Thymus (tissue), 11 donors: ENCODE measurements at regions not wholly inside any gene's neighbourhood (a gene's known extent, or its start where the extent isn't known, plus 50 kb on each side); places are given as distances from the start of the nearest gene placed in this dataset.

Experiments used
- DNase-seq, 9 donors: peaks; one replicate each; pipeline ENCODE4 v3.0.0-alpha.2; 2013; ENCODE audit warnings: low spot score in 9 of 9, low read depth in 6 of 9, missing footprints in 1 of 9
- H3K27ac ChIP-seq, 2 donors: one replicate each; pipeline ENCODE4 v1.5.1; 2013; ENCODE audit warnings: control low read depth in 1 of 2, low read depth in 1 of 2, low read length in 1 of 2, mild to moderate bottlenecking in 1 of 2, moderate library complexity in 1 of 2
- H3K27me3 ChIP-seq, 2 donors: one replicate each; pipeline ENCODE4 v1.5.1; 2013; ENCODE audit warnings: low read length in 1 of 2; ENCODE audit not compliant: control insufficient read depth in 2 of 2, insufficient read depth in 1 of 2
- H3K36me3 ChIP-seq, 2 donors: one replicate each; pipeline ENCODE4 v1.5.1; 2013; ENCODE audit warnings: low read length in 1 of 2, mild to moderate bottlenecking in 1 of 2, moderate library complexity in 1 of 2; ENCODE audit not compliant: control insufficient read depth in 2 of 2, insufficient read depth in 2 of 2
- H3K4me1 ChIP-seq, 2 donors: one replicate each; pipeline ENCODE4 v1.5.1; 2013; ENCODE audit warnings: low read length in 2 of 2; ENCODE audit not compliant: control insufficient read depth in 2 of 2, insufficient read depth in 2 of 2
- H3K4me3 ChIP-seq, 2 donors: one replicate each; pipeline ENCODE4 v1.5.1; 2013; ENCODE audit warnings: low read length in 2 of 2, control low read depth in 1 of 2, mild to moderate bottlenecking in 1 of 2
- H3K9me3 ChIP-seq, 2 donors: one replicate each; pipeline ENCODE4 v1.5.1; 2013; ENCODE audit warnings: low read length in 1 of 2, mild to moderate bottlenecking in 1 of 2; ENCODE audit not compliant: control insufficient read depth in 2 of 2, insufficient read depth in 1 of 2
- WGBS: extraction: QIAGEN DNeasy Blood & Tissue Kit; methylation state at CpG from one replicate; pipeline ENCODE4 v1.1.7; 2013; 5-methylcytosine and 5-hydroxymethylcytosine counted together
- donor health status: healthy.

DNA sequence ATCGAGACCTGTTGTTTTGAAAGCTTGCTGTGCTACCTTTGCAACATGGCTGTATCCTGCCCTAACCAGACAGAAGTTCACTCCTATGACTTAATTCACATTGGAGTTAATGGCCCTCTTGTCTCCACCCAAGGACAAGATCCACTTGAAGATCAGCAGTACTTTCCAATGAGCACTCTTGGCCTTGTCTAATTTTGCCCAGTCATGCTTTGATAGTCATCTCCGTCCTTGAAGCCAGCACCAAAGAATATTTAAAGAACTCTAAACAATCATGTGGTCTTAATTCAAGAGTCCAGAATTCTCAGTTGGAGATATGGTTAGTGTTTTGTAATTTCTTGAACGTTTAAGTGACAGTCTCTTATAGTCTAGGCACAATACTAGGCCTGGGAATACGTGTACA, 775.6 kb upstream of the EEF2KMT start:
- no peaks in the 10 kb centered on the region for H3K4me1 ChIP-seq
- no peaks in the 10 kb centered on the region for H3K9me3 ChIP-seq
- no peaks in the 10 kb centered on the region for H3K27me3 ChIP-seq
- WGBS, result 83% methylated on average over 4 of the region's 4 CpGs
- DNase-seq, result no peak
- no peak overlapping the region for H3K27ac ChIP-seq
- H3K4me3 ChIP-seq, result no peak overlapping the region
- no peaks in the 10 kb centered on the region for H3K36me3 ChIP-seq

DNA sequence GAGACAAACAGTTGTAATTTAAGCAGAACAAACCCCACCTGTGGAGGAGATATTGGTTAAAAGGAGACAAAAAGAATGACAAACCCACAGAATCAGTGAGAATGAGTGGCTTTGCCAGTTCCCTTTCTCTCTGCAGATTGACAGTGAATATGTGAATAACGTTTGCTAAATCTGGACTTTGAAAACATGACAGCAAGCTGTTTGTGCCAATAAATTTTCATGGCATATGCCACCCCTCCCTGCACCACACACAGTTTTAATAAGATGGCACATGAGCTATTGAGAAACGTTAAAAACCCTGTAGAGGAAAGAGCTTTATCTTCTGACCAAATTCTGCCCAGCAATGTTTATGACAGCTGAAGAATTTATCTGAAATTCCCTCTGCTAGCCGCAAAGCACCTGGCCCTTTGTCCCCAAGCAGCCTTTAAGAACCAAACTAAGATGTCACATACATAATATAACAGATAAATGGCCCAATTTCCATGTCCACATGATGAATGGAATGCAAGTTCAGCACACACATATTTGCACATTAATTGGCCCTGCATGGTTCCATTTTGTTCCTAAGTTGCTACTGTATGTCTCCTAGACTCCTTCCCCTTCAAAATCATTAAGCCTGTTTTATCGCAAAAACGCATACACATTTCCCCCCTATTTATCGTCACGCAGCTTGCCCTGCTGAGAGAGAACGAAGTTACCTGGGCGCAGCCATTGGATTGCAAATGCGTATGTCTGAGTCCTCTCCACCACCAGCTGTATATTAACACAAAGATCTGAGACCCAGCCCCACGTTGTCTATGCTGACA, 773.5 kb upstream of the EEF2KMT start:
- Histone ChIP-seq H3K27me3 (no peaks in the 10 kb centered on the region), H3K9me3 (no peaks in the 10 kb centered on the region), H3K27ac (no peak overlapping the region), H3K4me3 (no peak overlapping the region), H3K36me3 (no peaks in the 10 kb centered on the region), H3K4me1 (no peaks in the 10 kb centered on the region)
- 29% methylated on average over 11 of the region's 11 CpGs for WGBS
- DNase-seq, result no peak

DNA sequence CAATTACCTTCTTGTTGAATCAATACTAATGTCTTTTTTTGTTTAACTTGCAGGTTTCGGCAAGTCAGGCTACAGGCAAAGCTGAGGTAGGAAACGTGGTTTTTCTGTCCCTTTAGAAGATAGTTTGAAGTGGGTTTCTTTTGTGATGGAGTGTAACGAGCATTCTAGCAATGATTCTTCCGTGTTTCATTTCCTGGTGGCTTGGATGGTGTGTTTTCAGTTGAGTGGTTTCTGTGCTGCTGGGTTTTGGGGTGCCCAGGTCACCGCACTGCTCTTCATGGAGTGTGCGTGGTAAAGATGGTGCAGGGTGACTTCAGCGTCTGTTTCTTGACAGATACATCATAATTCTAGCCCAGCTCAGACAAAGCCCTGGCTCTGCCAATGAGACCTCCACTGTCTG, 769.7 kb upstream of the EEF2KMT start:
- no peaks in the 10 kb centered on the region for H3K27me3 ChIP-seq
- no peak overlapping the region for H3K4me3 ChIP-seq
- no peaks in the 10 kb centered on the region for H3K36me3 ChIP-seq
- no peak for DNase-seq
- no peaks in the 10 kb centered on the region for H3K4me1 ChIP-seq
- WGBS, result 42% methylated on average over 7 of the region's 7 CpGs
- no peak overlapping the region for H3K27ac ChIP-seq
- H3K9me3 ChIP-seq, result no peaks in the 10 kb centered on the region

DNA sequence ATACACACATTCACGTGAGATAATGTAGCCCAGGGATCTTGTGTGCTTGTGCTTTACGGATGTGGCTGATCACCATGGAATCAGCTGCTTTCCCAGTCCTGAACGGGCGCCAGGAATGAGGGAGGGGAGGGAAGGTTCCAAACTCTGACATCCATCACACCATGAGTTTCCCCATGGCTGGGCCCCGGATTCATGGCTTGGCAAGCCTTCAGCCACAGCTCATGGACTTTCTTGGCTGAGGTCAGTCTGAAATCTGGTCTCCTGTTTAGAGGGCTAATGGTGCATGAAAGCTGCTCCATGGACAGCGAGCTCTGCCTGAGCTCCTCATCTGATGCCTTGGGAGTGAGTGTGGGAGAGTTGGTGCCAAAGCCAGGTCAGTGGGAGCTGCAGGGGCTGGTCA, 767.6 kb upstream of the EEF2KMT start:
- DNase-seq, result peak in 2 of 9 donors; percentile 11 to 22
- Histone ChIP-seq H3K27ac (no peak overlapping the region), H3K36me3 (no peaks in the 10 kb centered on the region), H3K4me1 (no peaks in the 10 kb centered on the region), H3K27me3 (no peaks in the 10 kb centered on the region), H3K9me3 (no peaks in the 10 kb centered on the region), H3K4me3 (no peak overlapping the region)
- WGBS, result 84% methylated on average over 6 of the region's 6 CpGs

DNA sequence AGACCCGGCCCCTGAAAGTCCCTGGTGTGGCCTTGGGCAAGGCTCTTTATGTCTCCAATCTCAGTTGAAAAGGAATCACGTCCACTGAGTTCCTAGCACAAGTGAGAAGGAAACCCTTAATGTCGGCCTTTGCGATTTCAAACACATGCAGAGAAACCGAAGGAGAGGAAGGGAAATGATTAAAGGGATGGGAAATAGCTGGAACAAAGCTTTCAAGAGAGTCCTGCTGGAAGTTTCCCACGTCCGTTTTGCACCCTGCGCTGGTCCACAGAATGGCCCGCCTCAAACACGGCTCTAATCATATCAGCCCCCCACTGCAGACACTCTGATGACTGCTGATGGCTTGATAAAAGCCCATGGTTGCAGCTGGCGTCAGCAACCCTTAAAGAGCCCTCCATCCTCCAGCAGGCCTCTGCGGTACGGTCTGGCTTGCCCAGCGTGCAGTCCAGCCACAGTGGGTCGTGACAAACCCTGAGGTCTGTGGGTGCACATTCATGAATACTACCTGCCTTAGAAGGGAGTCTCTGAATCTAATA, 765.5 kb upstream of the EEF2KMT start:
- no peaks in the 10 kb centered on the region for H3K36me3 ChIP-seq
- H3K27ac ChIP-seq, result no peak overlapping the region
- no peaks in the 10 kb centered on the region for H3K27me3 ChIP-seq
- no peaks in the 10 kb centered on the region for H3K4me1 ChIP-seq
- H3K4me3 ChIP-seq, result no peak overlapping the region
- WGBS, result 65% methylated on average over 15 of the region's 15 CpGs
- no peaks in the 10 kb centered on the region for H3K9me3 ChIP-seq
- no peak for DNase-seq

DNA sequence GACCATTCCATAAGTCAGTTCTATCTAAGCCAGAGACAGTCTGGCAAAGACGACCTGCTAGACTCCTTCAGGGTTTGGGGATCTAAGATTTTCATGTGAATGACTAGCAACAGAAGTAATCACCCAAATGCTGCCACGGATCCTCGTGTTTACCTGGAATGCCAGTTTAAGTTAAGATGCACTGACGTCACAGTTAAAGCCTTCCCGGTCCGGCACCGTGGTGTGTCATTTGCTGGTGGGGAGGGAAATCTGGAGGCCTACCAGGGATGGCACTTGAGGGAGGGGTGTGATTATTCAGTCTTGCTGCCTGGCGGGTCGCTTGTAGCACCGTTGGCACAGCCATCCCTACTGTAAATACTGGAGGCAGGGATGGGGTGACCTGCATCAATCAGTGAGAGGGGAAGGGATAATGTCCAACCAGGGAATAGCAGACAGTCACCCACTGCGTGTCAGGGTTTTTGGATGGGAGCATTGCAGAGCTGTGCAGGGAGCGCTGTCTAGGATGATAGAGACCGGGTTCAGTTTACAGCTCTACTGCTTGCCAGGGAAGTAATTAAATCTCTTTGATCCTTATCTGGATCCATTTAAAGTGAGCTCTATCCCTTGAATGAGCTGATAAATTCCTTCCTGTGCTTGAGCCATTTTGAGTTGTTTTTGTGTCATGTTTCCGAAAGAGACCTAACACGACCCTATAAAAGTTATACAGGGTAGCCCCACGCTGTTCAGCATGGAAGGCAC, 764.7 kb upstream of the EEF2KMT start:
- DNase-seq, result no peak
- Histone ChIP-seq H3K27me3 (no peaks in the 10 kb centered on the region), H3K9me3 (no peaks in the 10 kb centered on the region), H3K36me3 (no peaks in the 10 kb centered on the region), H3K27ac (no peak overlapping the region), H3K4me3 (no peak overlapping the region), H3K4me1 (no peaks in the 10 kb centered on the region)
- 61% methylated on average over 16 of the region's 16 CpGs for WGBS

DNA sequence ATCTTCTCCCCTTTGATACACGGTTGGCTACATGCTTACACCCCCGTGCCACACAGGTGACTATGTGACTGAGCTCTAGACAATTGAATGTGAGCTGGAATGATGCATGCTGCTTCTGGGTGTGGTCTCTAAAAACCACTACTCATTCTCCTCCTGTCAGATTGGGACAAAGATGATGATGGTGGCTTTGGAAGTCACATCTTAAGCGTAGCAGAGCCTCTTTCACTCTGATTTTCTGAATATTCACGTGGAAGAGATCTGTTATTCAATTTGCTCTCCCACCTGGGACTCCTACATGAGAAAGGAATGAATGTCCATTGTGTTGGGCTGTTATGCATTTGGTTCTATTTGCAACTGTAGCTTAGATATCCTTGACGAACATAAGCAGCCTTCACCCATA, 763.6 kb upstream of the EEF2KMT start:
- H3K36me3 ChIP-seq, result no peaks in the 10 kb centered on the region
- H3K4me3 ChIP-seq, result no peak overlapping the region

DNA sequence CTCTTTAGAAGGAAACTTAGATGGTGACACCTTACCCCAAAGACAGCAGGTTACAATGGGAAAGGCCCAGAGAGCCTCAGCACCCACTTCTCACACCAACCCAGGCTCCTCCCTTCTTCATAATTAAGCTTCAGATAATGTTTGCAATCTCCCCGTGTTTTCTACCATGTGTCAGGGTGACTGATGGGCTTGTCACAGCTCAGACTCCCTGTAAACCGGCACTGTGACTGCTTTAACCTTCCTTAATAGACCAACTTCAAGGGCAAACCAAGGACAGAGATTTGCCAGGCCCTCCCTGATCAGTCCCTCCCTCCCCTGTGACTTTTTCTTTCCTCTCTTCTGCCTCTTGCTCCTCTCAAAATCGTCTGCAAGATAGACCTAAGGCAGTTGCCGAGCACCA, 760.6 kb upstream of the EEF2KMT start:
- DNase-seq, result no peak
- Histone ChIP-seq H3K27me3 (no peaks in the 10 kb centered on the region), H3K9me3 (no peaks in the 10 kb centered on the region), H3K4me1 (no peaks in the 10 kb centered on the region), H3K4me3 (no peak overlapping the region), H3K36me3 (no peaks in the 10 kb centered on the region), H3K27ac (no peak overlapping the region)
- WGBS, result 61% methylated on average over 4 of the region's 4 CpGs

More for the DNA sequence above, 763.6 kb upstream of the EEF2KMT start:
- Histone ChIP-seq H3K4me1 (no peaks in the 10 kb centered on the region), H3K27ac (no peak overlapping the region), H3K27me3 (no peaks in the 10 kb centered on the region), H3K9me3 (no peaks in the 10 kb centered on the region)
- WGBS, result 63% methylated on average over 5 of the region's 5 CpGs
- no peak for DNase-seq

DNA sequence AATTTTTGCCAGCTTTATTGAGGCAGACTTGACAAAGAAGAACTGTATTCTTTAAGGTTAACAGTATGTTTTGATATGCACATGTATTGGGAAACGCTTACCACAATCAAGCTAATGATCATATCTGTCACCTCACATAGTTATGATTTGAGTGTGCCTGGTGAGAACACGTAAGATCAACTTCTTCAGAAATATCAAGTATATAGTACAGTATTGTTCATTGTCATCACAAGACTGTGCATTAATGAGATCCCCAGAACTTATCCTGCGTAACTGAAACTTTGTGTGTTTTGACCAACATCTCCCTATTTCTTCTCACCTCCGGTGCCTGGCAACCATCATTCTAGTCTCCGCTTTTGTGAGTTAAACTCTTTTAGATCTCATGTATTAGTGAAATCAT, 756.4 kb upstream of the EEF2KMT start:
- no peaks in the 10 kb centered on the region for H3K36me3 ChIP-seq
- no peaks in the 10 kb centered on the region for H3K27me3 ChIP-seq
- no peaks in the 10 kb centered on the region for H3K4me1 ChIP-seq
- H3K27ac ChIP-seq, result no peak overlapping the region
- WGBS, result 83% methylated on average over 5 of the region's 5 CpGs
- no peak overlapping the region for H3K4me3 ChIP-seq
- no peak for DNase-seq
- no peaks in the 10 kb centered on the region for H3K9me3 ChIP-seq
